GM18951 (cell line): ENCODE measurements at regions not wholly inside any gene's neighbourhood (a gene's known extent, or its start where the extent isn't known, plus 50 kb on each side); places are given as distances from the start of the nearest gene placed in this dataset.
"Not testable (repeated sequence)": the region's sequence is repeated elsewhere in the genome, so short reads cannot be mapped to it uniquely, and the experiment has no call there.

ENCODE experiments used
- in situ Hi-C: fragments of 300-500 bp; cut with MboI; formaldehyde crosslinking; loops from one replicate; pipeline ENCODE4 v1.12.0; 2022; ENCODE audit warnings: low sequenced_read_pairs, mixed read lengths, inconsistent platforms; ENCODE audit not compliant: unreplicated experiment

DNA sequence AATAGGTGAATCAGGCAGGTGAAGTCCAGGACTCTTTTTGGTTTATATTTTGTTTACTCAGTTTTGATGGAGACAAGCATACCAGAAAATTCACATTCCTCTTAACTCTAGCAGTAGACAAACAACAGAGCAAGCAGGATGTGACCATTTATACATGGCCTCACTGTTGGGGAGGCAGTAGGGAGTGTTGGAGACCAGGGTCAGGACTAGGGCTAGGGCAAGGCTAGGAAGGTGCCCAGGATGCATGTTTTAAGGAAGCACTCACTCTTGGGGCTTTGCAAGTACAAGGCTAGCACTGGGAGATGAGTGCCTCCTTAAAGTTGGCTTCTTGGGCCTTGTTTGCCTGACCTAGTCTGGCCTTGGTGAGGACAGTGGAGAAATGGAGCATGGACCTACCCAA lies 84.5 kb upstream of the PLGLB2 start:
- in situ Hi-C loops = not testable (repeated sequence)

DNA sequence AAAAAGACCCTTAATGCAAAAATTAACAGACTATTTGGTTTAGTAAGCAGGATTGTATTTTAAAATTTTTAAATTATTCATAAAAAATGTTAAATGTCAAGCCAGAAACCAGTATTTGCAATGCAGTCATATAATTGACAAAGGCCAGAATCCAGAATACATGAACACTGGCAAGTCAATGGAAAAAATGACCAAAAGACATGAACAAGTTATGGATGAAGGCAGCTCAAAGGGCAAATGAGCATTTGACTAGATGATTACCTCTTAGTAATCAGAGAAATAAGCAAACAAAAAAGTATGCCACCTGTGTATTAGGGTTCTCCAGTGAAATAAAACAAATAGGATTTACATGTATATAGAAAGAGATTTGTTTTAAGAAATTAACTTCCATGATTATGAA lies 80.9 kb upstream of the PLGLB2 start:
- in situ Hi-C loops = not testable (repeated sequence)

DNA sequence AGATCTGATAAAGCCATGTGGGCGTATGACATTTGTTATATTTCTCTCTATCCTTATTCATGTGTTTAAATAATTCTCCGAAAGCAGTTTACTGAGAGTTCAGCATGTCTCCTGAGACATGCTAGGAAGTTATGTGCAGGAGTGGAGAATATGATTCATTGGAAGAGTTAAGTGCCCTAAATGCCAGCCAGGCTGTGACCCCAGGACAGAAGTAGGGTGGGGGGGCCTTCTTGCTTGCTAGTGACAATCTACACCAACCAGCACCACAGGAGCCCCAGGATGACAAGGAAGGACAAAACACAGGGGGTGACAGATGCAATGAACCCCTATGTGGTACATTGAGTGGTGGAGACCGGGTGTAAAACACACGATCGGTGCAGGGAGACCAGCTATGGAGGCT lies 79.5 kb upstream of the PLGLB2 start:
- in situ Hi-C loops = not testable (repeated sequence)

DNA sequence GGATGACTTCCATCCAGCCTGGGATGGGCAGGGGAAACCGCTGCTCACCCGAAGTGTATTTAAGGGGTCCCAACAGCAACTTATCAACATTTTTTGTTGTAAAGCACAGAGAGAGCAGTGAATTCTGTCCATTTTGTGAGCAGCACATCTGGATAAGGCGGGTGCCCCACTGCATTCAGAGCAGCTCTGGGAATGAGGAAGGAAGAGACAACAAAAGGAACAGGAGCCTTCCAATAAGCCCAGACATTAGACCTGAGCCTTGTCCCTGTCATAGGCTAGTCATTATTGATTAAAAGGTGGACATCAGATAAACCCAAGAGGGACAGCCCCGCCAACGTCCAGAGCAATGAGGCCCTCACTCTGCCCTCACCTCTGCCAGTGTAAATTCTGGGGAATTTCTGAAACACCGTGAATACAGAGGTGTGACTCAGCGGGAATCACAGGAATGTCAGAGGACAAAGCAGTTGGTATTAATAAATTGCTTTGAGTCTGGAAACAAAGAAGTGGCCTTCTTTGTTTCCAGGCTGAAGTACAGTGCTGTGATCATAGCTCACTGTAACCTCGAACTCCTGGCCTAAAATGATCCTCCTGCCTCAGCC lies 78.2 kb upstream of the PLGLB2 start:
- in situ Hi-C loops = not testable (repeated sequence)

DNA sequence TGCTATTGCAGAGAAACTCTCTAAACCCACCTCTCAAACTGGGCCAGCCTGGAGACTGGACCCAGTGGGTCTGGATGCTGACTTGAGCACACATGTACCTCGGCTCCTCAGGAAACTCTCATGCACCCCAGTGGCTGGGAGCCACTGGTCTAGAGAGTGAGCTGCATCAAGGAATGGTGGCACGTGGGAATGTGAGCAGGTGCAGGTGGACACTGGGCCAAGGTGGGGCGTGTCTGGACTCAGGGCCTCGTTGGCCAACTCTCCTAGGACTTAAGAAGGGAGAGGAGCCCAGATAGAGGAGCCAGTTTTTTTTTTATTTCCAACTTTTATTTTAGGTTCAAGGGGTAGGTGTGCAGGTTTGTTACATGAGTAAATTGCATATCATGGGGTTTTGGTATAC lies 75.5 kb upstream of the PLGLB2 start:
- in situ Hi-C loops = not testable (repeated sequence)

DNA sequence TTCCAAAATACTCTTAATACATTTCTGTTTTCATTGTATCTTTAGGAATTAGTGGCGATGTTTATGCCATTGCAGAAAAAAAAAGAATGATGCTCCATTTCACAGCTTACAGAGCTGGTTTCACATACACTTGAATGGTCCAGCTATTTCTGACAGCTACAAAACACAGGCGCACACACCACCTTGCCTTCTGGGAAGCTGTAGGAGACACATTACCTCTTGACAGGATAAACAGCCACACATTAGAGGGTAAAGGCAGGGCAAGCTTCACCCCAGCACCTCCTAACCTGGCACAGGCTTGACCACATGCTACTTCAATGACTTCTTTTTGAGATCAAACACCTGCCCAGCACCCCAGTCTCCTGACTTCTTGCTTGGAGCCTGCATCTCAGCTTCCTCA lies 73.2 kb upstream of the PLGLB2 start:
- in situ Hi-C loops = not testable (repeated sequence)

DNA sequence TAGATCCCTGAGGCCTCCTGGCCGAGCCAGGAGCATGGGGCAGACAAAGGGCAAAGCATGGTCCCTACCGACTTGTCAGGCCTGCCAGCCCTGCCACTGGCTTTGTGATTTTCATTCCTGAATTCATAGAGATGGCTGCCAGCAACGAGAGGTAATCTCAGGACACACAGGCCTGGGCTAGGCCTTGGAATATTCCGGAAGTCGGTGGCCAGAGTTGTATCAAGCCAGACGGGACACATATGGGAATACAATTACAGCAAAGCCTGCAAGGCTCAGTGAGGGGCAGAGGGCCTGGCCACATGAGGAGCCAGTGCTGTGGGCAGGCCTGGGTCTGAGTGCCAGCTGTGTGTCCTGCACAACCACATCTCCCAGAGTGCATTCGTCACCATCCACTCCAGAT lies 72.4 kb upstream of the PLGLB2 start:
- in situ Hi-C loops = not testable (repeated sequence)

DNA sequence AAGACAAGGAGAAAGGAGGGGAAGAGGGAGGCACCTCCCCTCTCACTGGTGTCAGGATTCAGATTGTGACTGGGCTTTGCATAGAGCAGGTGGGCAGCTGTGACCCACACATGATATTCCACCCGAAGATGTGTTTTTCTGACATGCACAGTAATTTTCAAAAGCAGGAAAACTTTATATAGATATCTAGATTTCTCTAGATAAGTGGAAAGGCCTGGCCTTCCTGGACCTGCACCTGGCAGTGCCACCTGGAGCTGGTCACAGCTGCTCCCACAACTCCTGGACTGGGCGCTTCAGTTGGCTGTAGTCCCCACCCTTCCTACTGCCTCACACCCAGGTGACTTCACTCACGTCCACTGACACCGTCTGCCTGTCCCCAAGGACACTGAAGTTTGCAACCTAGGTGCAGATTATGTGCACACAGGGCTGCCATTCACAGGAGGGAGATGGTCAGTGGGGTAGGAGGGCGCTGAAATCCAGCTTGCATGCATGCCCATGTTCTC lies 70.4 kb upstream of the PLGLB2 start:
- in situ Hi-C loops = not testable (repeated sequence)

DNA sequence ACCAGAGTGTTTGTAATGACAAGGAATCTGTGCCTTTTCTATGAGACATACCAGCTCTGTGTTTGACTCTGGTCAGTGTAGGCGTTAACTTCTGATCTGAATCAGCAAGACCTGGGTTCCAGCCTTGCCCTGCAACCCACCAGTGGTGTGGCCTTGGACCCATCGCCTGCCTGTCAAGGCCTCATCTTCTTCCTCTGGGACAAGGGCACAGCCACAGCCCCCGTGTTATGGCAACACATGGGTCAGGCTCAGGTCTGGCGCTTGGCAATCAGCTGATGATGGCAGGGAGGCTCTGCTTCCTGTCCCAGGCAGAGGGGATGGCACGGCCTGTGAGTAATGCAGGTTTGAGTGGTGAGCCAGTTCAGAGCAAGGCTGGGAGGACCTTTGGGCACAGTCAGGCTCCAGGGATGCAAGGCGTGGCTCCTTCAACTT lies 69.1 kb upstream of the PLGLB2 start:
- in situ Hi-C loops = not testable (repeated sequence)

DNA sequence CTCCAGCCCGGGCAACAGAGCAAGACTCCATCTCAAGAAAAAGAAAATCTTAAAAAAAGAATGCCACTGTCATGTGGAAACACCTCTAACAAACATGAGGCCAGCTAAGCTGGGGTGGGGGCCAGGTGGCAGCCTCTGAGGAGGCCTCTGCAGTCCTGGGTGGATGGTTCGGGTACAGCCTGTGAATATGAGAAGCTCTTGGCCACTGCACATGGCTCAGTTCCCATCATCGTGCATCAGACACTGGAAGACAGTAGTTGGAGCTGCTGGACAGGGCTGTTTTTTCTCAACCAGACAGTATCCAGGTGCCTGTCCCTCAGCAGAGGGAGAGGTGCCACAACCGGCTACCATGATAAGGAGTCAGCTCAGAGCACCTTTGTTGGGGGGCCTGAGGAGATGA lies 67.9 kb upstream of the PLGLB2 start:
- in situ Hi-C loops = not testable (repeated sequence)

DNA sequence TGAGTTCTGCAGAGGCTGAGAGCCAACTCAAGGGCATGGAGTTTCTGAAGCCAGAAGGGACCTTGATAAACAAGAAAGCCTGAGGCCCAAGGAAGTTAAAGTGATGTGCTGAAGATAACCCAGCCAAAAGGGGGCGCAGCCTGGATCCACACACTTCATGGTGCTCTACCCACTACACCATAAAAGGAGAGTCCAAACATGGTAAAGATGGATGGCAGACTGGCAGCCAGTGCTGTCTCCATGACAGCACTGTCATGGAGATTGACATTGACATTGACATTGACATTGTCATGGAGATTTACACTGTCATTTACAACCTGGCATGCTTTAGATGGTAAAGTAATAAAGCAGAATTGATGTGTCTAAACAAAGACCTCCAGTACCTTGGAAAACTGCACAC lies 67.2 kb upstream of the PLGLB2 start:
- in situ Hi-C loops = not testable (repeated sequence)

DNA sequence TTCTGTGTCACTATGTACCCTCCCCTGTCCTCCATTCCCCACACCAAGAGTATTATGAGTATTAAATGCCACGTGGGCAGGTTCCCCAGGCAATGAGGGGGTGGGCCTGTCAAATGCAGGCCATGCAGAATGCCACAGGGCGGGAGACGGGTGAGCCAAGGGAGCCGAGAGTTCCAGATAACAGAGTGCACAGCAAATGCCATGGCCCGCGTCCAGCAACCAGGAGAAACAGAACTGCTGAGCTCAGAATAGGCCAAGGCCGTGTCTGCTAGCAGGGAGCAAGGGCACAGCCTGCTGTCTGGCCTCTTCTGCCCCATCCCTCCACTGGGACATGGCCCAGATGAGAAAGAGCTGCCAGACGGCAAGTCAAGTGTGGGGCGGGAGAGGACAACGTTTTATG lies 64.4 kb upstream of the PLGLB2 start:
- in situ Hi-C loops = not testable (repeated sequence)

DNA sequence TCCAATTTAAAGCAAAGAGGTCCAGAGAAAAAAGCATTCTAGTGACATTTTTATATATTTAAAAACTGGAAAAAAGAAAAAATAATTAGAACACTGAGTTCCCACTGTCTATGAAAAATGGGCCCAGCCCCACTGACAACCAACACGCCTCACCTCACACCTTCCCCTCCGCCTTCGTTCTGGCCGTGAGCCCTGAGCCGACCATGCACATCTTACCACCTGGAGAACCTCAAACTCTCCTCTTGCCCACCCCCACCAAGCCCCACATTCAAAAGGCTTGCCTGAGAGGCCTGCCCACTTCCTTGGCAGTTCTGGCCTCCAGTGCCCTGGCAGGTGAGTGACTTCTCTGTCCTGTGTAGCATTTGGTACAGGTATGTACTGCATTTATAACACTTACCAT lies 63.9 kb upstream of the PLGLB2 start:
- in situ Hi-C loops = not testable (repeated sequence)

DNA sequence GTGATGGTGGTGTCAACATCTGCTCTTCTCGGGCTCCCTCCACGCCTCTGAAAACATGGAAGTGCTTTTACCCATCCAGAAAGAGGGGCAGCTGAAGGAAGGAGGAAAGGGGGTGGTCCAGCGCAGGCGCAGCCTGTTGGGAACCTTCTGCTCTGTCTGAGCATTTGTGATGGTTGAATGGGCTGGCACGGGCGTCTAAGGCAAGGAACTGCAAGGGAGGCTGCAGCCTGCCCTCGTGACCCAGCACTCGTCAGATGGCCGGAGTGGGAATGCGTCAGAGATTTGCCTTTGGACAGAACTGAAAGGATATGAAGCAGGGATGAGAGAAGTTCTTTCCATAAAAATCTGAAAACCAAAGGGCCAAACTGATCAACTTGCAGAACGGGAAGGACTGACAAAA lies 62.3 kb upstream of the PLGLB2 start:
- in situ Hi-C loops = not testable (repeated sequence)

DNA sequence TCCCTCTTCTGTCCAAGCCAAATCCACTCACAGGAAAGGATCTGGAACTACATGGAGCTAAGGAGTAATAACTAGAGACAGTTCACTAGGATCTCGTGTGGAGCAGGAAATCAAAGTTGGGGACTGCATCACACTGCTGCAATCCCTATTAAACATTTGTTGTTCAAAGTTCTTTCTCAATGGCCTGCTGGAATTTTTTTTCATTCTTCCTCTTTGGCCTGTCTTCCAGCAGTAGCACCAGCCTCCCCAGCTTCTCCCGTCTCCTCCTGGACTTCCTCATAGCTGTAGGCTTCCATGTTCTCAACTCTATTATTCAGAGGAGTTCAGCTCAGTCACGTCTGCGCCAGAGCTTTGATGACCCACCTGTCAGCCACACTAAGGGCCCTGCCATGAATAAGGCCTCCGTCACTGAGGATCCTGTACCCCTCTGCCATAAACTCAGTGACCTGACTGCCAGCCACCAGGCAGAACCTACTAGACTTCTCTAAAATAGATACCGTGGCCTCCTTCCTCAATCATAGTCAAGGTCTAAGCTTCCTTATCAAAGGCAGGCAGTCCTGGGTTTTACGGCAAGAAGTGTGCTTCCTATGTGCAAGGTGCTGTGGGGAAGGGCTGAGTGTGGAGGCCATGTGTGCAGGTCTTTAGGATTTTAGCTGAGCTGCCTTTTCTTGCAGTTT lies 60.9 kb upstream of the PLGLB2 start:
- in situ Hi-C loops = not testable (repeated sequence)

DNA sequence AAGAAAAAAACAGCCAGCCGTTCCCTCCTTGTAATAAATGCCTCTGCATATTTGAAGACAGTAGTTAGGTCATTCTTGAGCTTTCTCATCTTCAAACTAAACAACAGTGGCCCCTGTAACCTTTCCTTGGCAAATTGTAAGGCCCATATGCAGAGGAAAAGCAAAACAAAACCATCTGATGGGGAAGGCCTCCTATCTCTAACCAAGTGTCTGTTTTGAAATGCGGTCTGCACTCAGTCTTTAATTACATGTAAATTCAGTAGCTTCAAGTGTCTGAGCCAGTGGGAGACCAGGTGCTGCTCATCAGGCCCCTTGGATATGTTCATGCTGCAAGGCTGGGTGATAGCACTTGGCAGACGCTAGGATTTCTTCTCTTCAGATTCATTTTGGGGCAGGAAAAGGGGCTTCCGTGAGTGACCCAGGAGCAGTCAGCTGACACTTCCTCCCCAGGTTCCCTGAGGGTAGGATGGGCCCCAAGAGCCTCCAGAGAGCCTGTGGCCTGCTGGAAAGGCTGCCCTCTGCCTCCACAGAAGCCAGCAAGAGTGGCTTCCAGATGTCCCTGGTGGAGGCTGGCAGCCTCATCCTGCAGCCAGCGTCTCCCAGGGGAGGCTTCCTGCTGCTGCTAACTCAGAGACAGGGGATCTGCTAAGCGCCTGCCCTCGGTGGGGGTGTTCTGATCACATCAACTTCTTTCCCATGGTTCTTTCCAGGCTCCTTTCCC lies 60.2 kb upstream of the PLGLB2 start:
- in situ Hi-C loops = not testable (repeated sequence)

DNA sequence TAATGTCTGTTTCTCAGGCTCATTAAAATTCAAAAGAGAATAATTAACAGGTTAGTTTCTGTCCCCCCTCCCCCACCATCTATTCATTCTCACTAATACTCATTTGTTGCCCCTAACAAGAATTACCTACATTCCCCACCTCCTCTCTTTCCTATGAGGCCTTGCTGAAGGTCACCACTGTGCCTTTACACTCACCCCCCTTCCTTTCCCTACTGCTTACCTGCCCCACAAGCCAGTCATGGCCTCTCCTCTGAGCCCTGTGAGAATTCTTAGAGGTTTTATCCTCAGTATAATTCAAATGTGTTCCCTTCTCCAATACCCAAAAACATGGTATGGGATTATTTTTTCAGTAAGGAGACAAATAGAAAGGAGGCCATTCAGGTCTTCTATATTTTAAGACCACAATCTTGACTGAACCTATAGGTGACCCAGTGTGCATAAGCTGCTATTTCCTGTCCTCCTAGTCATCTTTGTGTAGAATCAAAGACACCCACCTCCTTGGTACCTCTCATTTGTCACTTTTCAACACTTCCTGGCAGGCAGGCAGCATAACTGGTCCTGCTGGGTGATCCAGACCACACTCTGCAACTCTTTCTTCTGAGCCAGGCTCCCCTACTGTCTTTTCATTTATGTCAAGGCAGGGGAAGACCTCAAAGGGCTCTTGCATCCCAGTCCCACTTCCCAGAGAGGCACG lies 55.8 kb upstream of the PLGLB2 start:
- in situ Hi-C loops = not testable (repeated sequence)

DNA sequence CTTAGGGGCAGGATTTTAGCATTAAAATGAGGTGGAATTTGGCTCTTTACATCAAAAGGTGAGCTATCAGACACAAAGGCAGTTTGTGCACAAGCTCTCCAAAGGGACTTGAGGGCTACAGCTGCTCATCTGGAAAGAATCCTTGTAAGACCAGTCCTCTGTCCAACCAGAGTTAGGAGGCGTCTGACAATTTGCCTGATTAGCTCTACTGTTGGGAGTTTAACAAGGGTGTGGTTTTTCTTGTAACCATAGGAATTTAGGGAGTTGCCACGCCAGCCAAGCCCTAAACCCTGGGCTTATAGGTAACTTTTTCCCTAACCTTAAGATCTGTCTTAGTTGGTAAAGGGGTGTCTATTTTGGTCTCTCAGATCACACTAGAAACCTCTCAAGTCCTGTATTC lies 55.0 kb upstream of the PLGLB2 start:
- in situ Hi-C loops = not testable (repeated sequence)

DNA sequence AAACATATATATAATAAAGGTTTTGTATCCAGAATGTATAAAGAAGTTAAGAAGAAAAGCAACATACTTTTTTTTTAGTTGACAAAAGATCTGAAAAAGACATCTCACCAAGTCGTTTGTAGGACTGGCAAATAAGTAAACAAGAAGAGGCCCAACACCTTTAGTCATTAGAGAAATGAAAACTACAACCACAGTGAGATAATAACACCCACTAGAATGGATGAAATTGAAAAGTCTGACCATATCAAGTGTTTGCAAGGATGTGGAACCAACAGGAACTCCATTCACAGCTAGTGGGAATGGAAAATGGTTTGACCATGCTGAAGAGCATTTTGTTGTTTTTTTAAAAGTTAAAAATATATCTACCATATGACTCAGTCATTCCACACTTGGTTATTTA lies 54.0 kb upstream of the PLGLB2 start:
- in situ Hi-C loops = not testable (repeated sequence)

DNA sequence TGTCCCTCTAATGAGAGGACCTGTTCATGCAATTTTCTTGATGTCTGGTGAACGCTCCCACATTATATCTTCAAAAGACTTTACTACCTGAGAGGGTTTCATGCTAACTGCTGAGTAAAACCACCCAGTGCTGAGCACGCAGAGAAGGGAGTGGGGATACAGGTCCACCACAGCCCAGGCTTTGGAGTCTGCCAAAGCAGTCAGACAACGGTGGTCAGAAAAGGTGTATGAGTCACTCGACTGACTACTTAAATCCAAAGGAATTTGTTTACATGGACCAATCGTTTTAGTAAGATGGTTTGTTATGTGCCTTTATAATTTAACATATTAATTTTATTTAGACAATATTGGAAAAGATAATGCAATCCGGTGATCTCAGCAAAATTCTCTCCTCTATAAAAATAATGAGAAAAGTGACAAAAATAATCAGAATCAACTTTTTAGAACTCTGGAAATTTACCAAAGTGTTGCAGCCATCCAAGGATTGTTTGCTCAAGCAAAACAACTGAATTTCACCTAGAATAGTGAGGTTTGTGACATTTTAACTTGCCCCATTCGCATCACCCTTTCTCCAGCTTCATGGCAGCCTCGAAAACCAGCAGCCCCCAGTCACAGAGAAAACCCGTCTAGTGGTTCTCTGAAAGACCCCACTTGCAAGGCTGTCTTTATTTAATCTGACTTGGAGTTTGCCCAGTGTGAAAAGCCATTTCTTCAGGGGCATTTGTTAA lies 52.1 kb upstream of the PLGLB2 start:
- in situ Hi-C loops = not testable (repeated sequence)
